DOHH2 (cell line): ENCODE measurements at regions not wholly inside any gene's neighbourhood (a gene's known extent, or its start where the extent isn't known, plus 50 kb on each side); places are given as distances from the start of the nearest gene placed in this dataset.

Source experiments
- H3F3A ChIP-seq: fragments of 200-600 bp; sonication (generic), shearing (Covaris generic); 2 replicates; pipeline ENCODE4 v1.6.0; 2016; ENCODE audit warnings: antibody characterized with exemption, mild to moderate bottlenecking; ENCODE audit not compliant: control insufficient read depth, insufficient read depth
- H3K27ac ChIP-seq: fragments of 200-600 bp; sonication (generic); 2 replicates; pipeline ENCODE4 v1.5.1; 2014; ENCODE audit warnings: low read depth, mild to moderate bottlenecking, low read length, moderate library complexity
- H3K27me3 ChIP-seq: fragments of 200-600 bp; sonication (generic); 2 replicates; pipeline ENCODE4 v1.6.1; 2014; ENCODE audit warnings: mild to moderate bottlenecking, low read length, mixed read lengths; ENCODE audit not compliant: control insufficient read depth
- H3K36me3 ChIP-seq: fragments of 200-600 bp; sonication (generic); 2 replicates; pipeline ENCODE4 v1.6.1; 2014; ENCODE audit warnings: mild to moderate bottlenecking, low read length, moderate library complexity, mixed read lengths; ENCODE audit not compliant: control insufficient read depth
- H3K4me1 ChIP-seq: fragments of 200-600 bp; sonication (generic); 2 replicates; pipeline ENCODE4 v1.6.1; 2014; ENCODE audit warnings: mild to moderate bottlenecking, low read length, mixed read lengths; ENCODE audit not compliant: control insufficient read depth
- H3K4me2 ChIP-seq: fragments of 200-600 bp; sonication (generic); 2 replicates; pipeline ENCODE4 v1.6.0; 2014; ENCODE audit warnings: mild to moderate bottlenecking, low read length, moderate library complexity
- H3K4me3 ChIP-seq: fragments of 200-600 bp; sonication (generic); 2 replicates; pipeline ENCODE4 v1.5.1; 2014; ENCODE audit warnings: mild to moderate bottlenecking, low read length, mixed read lengths
- H3K79me2 ChIP-seq: fragments of 200-600 bp; sonication (generic); 2 replicates; pipeline ENCODE4 v1.6.1; 2014; ENCODE audit warnings: mild to moderate bottlenecking, low read length, mixed read lengths; ENCODE audit not compliant: control insufficient read depth
- H3K9me2 ChIP-seq: fragments of 200-600 bp; sonication (generic); replicated peaks from 2 replicates; pipeline ENCODE4 v1.6.1; 2014; ENCODE audit warnings: mild to moderate bottlenecking, low read length, mixed read lengths; ENCODE audit not compliant: control insufficient read depth
- H3K9me3 ChIP-seq: fragments of 200-600 bp; sonication (generic); 2 replicates; pipeline ENCODE4 v1.6.1; 2014; ENCODE audit warnings: antibody characterized with exemption, low read length, mixed read lengths; ENCODE audit not compliant: control insufficient read depth, insufficient read depth
- H4K20me1 ChIP-seq: fragments of 200-600 bp; sonication (generic); 2 replicates; pipeline ENCODE4 v1.6.0; 2014; ENCODE audit warnings: low read depth, mild to moderate bottlenecking, antibody characterized with exemption, low read length, moderate library complexity; ENCODE audit not compliant: control insufficient read depth, insufficient read depth
- EZH2phosphoT487 ChIP-seq: fragments of 200-600 bp; sonication (generic); IDR thresholded peaks from 2 replicates; pipeline ENCODE4 v1.6.1; 2017; ENCODE audit warnings: borderline replicate concordance, mild to moderate bottlenecking, antibody characterized with exemption, low read length, moderate library complexity, mixed read lengths
- TF ChIP-seq, protein P1 (sequence below): fragments of 200-600 bp; sonication (generic); IDR thresholded peaks from one replicate; pipeline ENCODE4 v1.5.1; 2014; ENCODE audit warnings: antibody characterized with exemption, mild to moderate bottlenecking, low read depth, low read length; ENCODE audit not compliant: poor library complexity, severe bottlenecking

DNA sequence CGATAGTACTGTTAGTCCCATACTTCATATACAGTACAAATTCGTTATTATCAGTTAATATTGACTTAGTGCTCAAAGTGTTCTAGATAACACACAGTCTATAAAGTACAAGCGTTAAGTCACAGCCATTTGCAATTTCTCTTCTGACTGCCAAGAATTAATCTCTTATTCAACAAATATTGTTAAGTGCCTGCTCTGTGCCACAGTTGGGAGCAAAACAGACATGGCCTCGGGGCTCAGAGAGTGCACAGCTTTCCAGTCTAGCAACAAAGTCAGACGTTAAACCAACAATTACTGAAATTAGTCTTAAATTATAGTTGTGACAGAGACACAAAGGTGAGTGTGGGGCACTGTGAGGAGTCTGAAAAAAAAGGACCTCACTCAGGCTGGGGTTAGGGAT, 113.0 kb upstream of the DPP6 start:
- no peaks in the 10 kb centered on the region for H4K20me1 ChIP-seq
- no peaks in the 10 kb centered on the region for H3F3A ChIP-seq
- no peaks in the 10 kb centered on the region for H3K4me1 ChIP-seq
- no peak overlapping the region for H3K27ac ChIP-seq
- no peaks in the 10 kb centered on the region for H3K9me2 ChIP-seq
- no peak overlapping the region for H3K4me3 ChIP-seq
- no peaks in the 10 kb centered on the region for H3K79me2 ChIP-seq
- TF ChIP-seq, protein P1, sequence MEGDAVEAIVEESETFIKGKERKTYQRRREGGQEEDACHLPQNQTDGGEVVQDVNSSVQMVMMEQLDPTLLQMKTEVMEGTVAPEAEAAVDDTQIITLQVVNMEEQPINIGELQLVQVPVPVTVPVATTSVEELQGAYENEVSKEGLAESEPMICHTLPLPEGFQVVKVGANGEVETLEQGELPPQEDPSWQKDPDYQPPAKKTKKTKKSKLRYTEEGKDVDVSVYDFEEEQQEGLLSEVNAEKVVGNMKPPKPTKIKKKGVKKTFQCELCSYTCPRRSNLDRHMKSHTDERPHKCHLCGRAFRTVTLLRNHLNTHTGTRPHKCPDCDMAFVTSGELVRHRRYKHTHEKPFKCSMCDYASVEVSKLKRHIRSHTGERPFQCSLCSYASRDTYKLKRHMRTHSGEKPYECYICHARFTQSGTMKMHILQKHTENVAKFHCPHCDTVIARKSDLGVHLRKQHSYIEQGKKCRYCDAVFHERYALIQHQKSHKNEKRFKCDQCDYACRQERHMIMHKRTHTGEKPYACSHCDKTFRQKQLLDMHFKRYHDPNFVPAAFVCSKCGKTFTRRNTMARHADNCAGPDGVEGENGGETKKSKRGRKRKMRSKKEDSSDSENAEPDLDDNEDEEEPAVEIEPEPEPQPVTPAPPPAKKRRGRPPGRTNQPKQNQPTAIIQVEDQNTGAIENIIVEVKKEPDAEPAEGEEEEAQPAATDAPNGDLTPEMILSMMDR: no peak
- TF ChIP-seq EZH2phosphoT487: no peak
- no peaks in the 10 kb centered on the region for H3K27me3 ChIP-seq
- peaks cover 15% of the 10 kb centered on the region; the same call in 1 of the 2 replicates for H3K9me3 ChIP-seq
- H3K36me3 ChIP-seq: no peaks in the 10 kb centered on the region
- H3K4me2 ChIP-seq: no peak overlapping the region

DNA sequence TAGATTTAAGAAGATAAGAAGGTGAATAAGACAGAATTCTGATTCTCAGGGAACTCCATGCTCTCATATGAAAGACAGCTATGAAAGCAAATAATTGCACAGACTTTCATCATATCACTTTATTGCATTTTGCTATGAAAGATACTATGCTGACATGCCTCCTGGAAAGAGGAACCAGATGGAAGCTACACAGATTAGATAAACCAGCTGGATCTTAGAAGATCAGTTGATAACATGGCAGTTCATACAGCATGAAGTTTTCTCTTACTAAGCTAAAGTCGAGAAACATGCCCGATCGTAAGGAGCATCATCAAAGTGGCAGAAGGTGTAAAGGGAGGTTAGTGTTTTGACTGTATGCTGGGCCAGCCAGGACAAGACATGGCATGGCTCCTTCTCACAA, 112.5 kb upstream of the DPP6 start:
- Histone ChIP-seq H3K4me2 (no peak overlapping the region), H3K27ac (no peak overlapping the region), H3K9me3 (peaks cover 14% of the 10 kb centered on the region; the same call in 1 of the 2 replicates)

DNA sequence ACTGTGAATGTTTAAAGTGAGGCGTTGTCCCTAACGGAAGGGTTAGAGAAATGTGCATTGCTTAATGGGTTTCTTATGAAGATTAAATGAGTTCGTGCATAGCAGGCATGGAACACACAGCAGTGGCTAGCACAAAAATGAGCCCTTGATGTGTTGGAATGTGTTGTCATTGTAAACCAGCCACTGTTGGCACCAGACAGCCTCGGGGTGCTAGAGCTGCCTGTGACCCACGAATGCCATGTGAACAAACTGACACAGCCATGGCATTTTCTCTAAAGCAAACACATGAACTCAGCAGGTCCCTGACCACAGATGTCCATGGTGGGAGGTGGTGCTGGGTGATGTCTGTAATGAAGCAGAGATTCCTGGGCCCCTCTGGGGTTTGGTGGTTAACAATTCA, 111.1 kb upstream of the DPP6 start:
- Histone ChIP-seq H3K4me3 (no peak overlapping the region), H3K9me3 (peaks cover 3% of the 10 kb centered on the region; the same call in 1 of the 2 replicates), H3K4me1 (no peaks in the 10 kb centered on the region), H3K9me2 (no peaks in the 10 kb centered on the region), H3K4me2 (no peak overlapping the region), H4K20me1 (no peaks in the 10 kb centered on the region), H3K27me3 (no peaks in the 10 kb centered on the region), H3K27ac (no peak overlapping the region), H3F3A (no peaks in the 10 kb centered on the region), H3K79me2 (no peaks in the 10 kb centered on the region), H3K36me3 (no peaks in the 10 kb centered on the region)
- TF ChIP-seq, protein P1: no peak
- no peak for TF ChIP-seq EZH2phosphoT487

More for the DNA sequence above, 112.5 kb upstream of the DPP6 start:
- H3F3A ChIP-seq: no peaks in the 10 kb centered on the region
- no peaks in the 10 kb centered on the region for H3K4me1 ChIP-seq
- H3K27me3 ChIP-seq: no peaks in the 10 kb centered on the region
- H3K36me3 ChIP-seq: no peaks in the 10 kb centered on the region
- no peaks in the 10 kb centered on the region for H3K9me2 ChIP-seq
- H3K4me3 ChIP-seq: no peak overlapping the region
- H4K20me1 ChIP-seq: no peaks in the 10 kb centered on the region
- H3K79me2 ChIP-seq: no peaks in the 10 kb centered on the region
- TF ChIP-seq EZH2phosphoT487: no peak
- TF ChIP-seq, protein P1: no peak
